Thyroid gland (tissue), 4 donors: ENCODE measurements at regions not wholly inside any gene's neighbourhood (a gene's known extent, or its start where the extent isn't known, plus 50 kb on each side); places are given as distances from the start of the nearest gene placed in this dataset.
"Not testable (repeated sequence)": the region's sequence is repeated elsewhere in the genome, so short reads cannot be mapped to it uniquely, and the experiment has no call there.

Experiments
- DNase-seq, 2 donors: peaks; one replicate each; pipeline ENCODE4 v3.0.0-alpha.2; 2019
- H3K27ac ChIP-seq, 3 donors: fragments of 200-600 bp; sonication (generic); 1 replicate in 2 of 3; 2 replicates in 1 of 3; pipeline ENCODE4 v1.5.1; 2016 to 2019; ENCODE audit warnings: mild to moderate bottlenecking in 1 of 3, moderate library complexity in 1 of 3
- H3K27me3 ChIP-seq: fragments of 200-600 bp; sonication (generic); one replicate; pipeline ENCODE4 v1.5.1; 2019
- H3K36me3 ChIP-seq, 2 donors: fragments of 200-600 bp; sonication (generic); one replicate each; pipeline ENCODE4 v1.5.1; 2016 to 2019
- H3K4me1 ChIP-seq, 2 donors: fragments of 200-600 bp; sonication (generic); one replicate each; pipeline ENCODE4 v1.5.1; 2017 to 2019
- H3K4me3 ChIP-seq, 3 donors: fragments of 200-600 bp; sonication (generic); replicated peaks in 1 of 3; 1 replicate in 2 of 3; 2 replicates in 1 of 3; pipeline ENCODE4 v1.5.1; 2016; ENCODE audit warnings: mild to moderate bottlenecking in 1 of 3
- H3K9me3 ChIP-seq: fragments of 200-600 bp; sonication (generic); one replicate; pipeline ENCODE4 v1.5.1; 2017
- POLR2A ChIP-seq, 2 donors: fragments of 450-650 bp; IDR thresholded peaks; one replicate each; pipeline ENCODE4 v1.6.1; 2017; ENCODE audit warnings: antibody characterized with exemption in 2 of 2, mild to moderate bottlenecking in 2 of 2, moderate library complexity in 1 of 2
- WGBS, 2 donors: methylation state at CpG; one replicate each; pipeline ENCODE4 v1.1.5; 2017; 5-methylcytosine and 5-hydroxymethylcytosine counted together
- intact Hi-C: fragments of 100-400 bp; cut with DNase I; formaldehyde crosslinking; loops from one replicate; pipeline ENCODE4 v1.15.1; 2023
- TF ChIP-seq, protein P1 (sequence below), 6 experiments: fragments of 200-600 bp in 3 of 6; fragments of 450-650 bp in 3 of 6; sonication (generic) in 3 of 6; IDR thresholded peaks; one replicate each; pipeline ENCODE4 v1.5.1; 2016 to 2019; ENCODE audit warnings: antibody characterized with exemption in 6 of 6, mild to moderate bottlenecking in 2 of 6, inconsistent platforms in 1 of 6, moderate library complexity in 1 of 6

DNA sequence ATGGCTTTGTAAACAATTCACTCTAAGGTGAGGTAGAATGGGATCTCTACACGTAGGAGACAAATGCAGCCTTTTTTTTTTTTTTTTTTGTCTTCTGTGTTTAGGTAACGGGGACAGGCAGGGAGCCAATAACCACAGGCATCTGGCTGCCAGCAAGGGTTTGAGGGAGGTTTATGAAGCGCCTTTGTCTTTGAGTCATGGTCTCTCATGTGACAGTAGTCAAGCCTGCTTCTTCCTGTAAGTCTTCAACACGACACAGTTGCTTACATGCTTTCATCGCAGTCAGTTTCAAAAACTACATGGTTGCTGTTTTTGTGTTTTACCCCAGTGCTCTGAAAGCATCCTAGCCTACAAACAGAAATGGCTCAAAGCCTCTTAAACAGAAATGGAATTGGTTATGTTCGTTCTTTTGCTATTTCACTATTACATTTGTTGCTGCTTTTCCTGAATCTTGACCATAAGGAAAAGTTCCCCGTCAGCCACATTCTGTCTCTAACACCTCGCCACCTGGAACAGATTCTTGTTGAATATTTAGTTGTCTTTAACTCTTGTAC is 127.8 kb upstream of the METTL14 start:
- WGBS, 2 donors: 72 to 73% methylated on average over 8 of the region's 8 CpGs
- Histone ChIP-seq H3K36me3 (no peaks in the 10 kb centered on the region), H3K9me3 (no peaks in the 10 kb centered on the region), H3K27ac (no peak overlapping the region), H3K27me3 (no peaks in the 10 kb centered on the region), H3K4me3 (no peak overlapping the region), H3K4me1 (no peaks in the 10 kb centered on the region)
- no peak for DNase-seq
- intact Hi-C loops: no loop called here
- no peak for TF ChIP-seq POLR2A (IDR thresholded peaks at IDR 0.05)
- TF ChIP-seq, protein P1, sequence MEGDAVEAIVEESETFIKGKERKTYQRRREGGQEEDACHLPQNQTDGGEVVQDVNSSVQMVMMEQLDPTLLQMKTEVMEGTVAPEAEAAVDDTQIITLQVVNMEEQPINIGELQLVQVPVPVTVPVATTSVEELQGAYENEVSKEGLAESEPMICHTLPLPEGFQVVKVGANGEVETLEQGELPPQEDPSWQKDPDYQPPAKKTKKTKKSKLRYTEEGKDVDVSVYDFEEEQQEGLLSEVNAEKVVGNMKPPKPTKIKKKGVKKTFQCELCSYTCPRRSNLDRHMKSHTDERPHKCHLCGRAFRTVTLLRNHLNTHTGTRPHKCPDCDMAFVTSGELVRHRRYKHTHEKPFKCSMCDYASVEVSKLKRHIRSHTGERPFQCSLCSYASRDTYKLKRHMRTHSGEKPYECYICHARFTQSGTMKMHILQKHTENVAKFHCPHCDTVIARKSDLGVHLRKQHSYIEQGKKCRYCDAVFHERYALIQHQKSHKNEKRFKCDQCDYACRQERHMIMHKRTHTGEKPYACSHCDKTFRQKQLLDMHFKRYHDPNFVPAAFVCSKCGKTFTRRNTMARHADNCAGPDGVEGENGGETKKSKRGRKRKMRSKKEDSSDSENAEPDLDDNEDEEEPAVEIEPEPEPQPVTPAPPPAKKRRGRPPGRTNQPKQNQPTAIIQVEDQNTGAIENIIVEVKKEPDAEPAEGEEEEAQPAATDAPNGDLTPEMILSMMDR (IDR thresholded peaks at IDR 0.05): no peak

DNA sequence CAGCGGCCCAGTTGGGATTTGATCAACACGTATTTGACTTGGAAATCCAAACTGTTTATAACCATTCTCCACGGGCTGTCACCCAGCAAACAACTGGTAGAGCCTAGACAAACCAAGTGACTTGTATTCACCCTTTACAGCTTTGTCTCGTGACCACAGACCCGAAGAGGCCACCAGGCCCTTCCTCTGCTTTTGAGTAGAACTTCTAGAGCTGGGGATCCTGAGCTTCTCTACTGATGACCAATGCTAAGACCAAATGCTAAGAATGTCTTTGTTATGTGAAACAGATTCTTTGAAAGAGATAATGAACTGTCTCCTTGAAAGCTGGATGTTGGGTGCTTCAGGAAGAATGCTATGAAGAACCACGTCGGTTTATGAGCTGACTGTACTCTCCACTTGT is 127.0 kb upstream of the METTL14 start:
- intact Hi-C loops, H3K27ac ChIP-seq, H3K27me3 ChIP-seq, H3K36me3 ChIP-seq, H3K4me1 ChIP-seq, H3K4me3 ChIP-seq, H3K9me3 ChIP-seq, DNase-seq: not testable (repeated sequence)
- WGBS, 2 donors: 66 to 100% methylated on average over 2 to 7 of the region's 7 CpGs

DNA sequence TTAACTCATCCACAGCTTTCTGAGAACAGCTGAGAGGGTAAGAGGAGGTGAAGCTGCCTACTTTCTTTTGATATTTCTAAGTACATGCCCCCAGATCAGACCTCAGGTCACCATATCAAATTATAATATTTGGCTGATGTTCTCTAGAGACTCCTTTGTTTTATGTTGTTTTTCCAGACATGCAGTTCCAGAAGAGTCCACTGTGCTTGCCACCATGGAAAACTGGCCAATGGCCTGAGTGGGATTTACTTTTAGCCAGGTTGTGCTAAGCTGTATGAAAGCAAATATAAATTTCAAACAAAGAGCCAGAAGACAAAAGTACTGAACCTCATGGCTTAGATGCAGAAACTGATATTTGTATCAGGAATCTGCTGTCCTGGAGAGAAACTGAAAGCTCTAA is 123.6 kb upstream of the METTL14 start:
- H3K27me3 ChIP-seq, DNase-seq, H3K4me3 ChIP-seq, H3K27ac ChIP-seq, H3K9me3 ChIP-seq, H3K4me1 ChIP-seq, intact Hi-C loops, H3K36me3 ChIP-seq: not testable (repeated sequence)

DNA sequence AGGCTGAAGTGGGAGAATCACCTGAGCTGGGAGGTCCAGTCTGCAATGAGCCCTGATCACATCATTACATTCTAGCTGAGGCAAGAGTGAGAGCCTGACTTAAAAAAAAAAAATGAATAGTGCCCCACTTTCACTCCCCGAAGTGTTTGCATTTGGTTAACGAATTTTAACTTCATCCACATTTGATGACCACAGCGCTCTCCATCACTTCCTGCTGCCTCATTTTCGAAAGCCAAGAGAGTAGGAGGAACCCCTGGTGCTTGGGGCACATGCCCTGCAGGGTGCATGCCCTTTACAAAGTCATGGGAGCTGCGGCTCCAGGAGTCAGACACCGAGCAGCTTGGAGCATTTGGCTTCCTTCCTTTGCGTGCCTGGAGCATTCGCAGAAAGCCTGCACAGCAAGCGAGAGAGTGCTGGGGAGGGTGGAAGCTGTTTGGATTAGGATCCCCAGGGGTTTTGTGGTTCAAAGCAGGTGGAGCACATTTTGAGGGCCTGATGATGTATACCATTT is 119.1 kb upstream of the METTL14 start:
- H3K27ac ChIP-seq, DNase-seq: not testable (repeated sequence)
- 18 to 20% methylated on average over 9 of the region's 9 CpGs for WGBS, 2 donors

DNA sequence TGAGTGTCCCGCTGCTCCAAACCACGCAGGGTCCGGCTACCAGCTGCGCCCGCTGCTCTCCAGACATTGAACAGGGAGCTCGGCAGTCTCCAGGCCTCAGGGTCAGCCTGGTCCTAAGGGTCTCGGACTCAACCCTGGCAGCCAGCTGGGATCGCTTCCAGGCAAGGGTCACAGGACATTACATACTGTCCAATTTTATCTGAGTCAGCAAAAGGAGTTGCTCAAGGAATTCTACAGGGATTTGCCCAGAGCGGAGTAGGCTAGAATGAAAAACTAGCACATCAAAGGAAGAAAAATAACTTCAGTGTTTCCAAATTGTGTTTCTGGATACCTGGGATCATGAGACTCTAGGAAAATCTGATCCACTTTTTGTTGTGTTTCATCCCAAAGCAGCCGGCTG is 112.2 kb upstream of the METTL14 start:
- H3K27ac ChIP-seq, H3K4me1 ChIP-seq, H3K27me3 ChIP-seq, H3K4me3 ChIP-seq, DNase-seq, intact Hi-C loops, H3K36me3 ChIP-seq, H3K9me3 ChIP-seq: not testable (repeated sequence)
- 85 to 89% methylated on average over 8 to 10 of the region's 10 CpGs for WGBS, 2 donors

More for the DNA sequence above, 119.1 kb upstream of the METTL14 start:
- H3K36me3 ChIP-seq, H3K4me3 ChIP-seq, H3K9me3 ChIP-seq, H3K27me3 ChIP-seq, intact Hi-C loops, H3K4me1 ChIP-seq: not testable (repeated sequence)

DNA sequence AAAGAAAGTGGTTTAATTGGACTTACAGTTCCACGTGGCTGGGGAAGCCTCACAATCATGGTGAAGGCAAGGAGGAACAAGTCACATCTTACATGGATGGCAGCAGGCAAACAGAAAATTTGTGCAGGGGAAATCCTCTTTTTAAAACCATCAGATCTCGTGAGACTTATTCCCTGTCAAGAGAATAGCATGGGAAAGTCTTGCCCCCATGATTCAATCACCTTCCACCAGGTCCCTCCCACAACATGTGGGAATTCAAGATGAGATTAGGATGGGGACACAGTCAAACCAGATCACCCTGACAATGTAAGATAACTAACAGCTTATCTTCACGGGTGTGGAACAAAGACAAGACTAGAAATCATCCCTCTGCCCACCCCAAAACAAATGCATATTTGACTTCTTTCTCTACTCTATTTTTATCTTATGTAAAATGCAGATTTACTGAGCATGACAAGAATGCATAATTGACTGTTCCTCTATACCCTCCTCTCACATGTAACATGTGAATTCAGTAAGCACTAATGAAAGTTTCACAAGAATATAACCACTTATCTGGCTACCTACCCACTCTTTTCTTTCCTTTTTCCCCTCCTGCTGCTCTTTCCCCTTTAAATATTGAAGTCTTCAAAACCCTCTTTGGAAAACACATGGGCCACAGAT is 110.8 kb upstream of the METTL14 start:
- intact Hi-C loops, DNase-seq, H3K4me1 ChIP-seq, H3K36me3 ChIP-seq, H3K27me3 ChIP-seq, H3K27ac ChIP-seq, H3K4me3 ChIP-seq, H3K9me3 ChIP-seq: not testable (repeated sequence)
- WGBS, 2 donors: 58 to 60% methylated on average over 3 of the region's 3 CpGs

DNA sequence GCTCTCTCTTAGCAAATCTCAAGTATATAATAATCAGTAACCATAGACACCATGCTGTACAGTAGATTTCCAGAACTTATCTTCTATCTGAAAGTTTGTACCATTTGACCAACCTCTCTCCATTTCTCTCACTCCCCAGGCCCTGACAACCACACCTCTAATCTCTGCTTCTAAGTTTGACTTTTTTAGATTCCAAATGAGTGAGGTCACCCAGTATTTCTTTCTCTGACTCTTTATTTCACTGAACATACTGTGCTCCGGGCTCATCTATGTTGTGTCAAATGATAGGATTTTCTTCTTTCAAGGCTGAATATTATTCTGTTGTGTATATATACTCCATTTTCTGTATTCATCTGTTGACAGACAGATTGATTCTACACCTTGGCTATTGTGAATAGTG is 110.1 kb upstream of the METTL14 start:
- H3K4me1 ChIP-seq, H3K9me3 ChIP-seq, DNase-seq, H3K27me3 ChIP-seq, H3K4me3 ChIP-seq, intact Hi-C loops, H3K27ac ChIP-seq, H3K36me3 ChIP-seq: not testable (repeated sequence)
- WGBS, 2 donors: 80 to 91% methylated on average over 1 of the region's 1 CpG

DNA sequence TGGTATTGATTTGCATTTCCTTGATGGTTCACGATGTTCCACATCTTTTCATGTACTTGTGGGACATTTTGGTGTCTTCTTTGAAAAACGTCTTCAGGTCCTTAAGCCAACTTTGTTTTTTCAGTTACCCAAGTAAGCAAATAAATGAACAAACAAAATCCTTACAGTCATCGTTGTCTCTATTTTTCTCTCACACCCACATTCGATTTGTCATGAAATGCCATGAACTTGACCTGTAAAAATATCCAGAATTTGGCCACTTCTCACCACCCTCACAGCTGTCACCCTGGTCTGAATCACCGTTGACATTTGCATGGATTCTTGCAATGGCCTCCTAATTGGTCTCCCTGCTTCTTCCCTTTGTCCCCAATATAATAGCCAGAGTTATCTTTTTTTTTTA is 109.5 kb upstream of the METTL14 start:
- WGBS, 2 donors: 76 to 80% methylated on average over 5 of the region's 5 CpGs
- H3K27me3 ChIP-seq, H3K4me3 ChIP-seq, H3K27ac ChIP-seq, intact Hi-C loops, H3K36me3 ChIP-seq, H3K9me3 ChIP-seq, H3K4me1 ChIP-seq, DNase-seq: not testable (repeated sequence)

DNA sequence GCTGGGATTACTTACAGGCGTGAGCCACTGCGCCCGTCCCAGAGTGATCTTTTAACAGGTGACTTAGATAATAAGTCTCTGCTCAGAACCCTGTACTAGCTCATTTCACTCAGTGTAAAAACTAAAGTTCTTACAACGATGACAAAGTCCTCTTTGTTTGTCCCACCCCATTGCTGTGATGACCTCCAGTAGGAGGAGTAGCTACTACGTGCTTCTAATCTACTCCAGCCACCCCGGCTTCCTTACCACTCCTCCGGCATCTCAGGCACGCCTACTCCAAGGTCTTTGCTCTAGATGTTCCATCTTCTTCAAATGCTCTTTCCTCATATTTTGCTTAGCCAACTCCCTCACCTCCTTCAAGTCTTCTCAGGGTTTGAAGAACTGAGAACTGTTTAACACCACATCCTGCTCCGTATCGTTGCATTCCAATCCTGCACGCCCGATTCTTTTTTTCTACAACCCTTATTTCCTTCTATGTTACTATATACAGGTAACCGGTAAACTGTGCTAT is 108.4 kb upstream of the METTL14 start:
- intact Hi-C loops: not testable (repeated sequence)
- WGBS, 2 donors: 91 to 92% methylated on average over 12 to 13 of the region's 13 CpGs

More for the DNA sequence above, 108.4 kb upstream of the METTL14 start:
- not testable (repeated sequence) for H3K4me3 ChIP-seq, H3K27me3 ChIP-seq, H3K4me1 ChIP-seq, H3K36me3 ChIP-seq, H3K27ac ChIP-seq, DNase-seq, H3K9me3 ChIP-seq
